Activated CD4-positive, alpha-beta memory T cell treated with anti-CD3 and anti-CD28 coated beads for 36 hours (primary cell): ENCODE measurements at regions not wholly inside any gene's neighbourhood (a gene's known extent, or its start where the extent isn't known, plus 50 kb on each side); places are given as distances from the start of the nearest gene placed in this dataset.
"Not testable (repeated sequence)": the region's sequence is repeated elsewhere in the genome, so short reads cannot be mapped to it uniquely, and the experiment has no call there.

Source experiments
- CTCF ChIA-PET: fragments of 350-600 bp; sonication (Branson Sonifier 250); formaldehyde crosslinking; loops from one replicate; lab custom pipeline; 2021; ENCODE audit warnings: antibody characterized with exemption, inconsistent platforms; lab: Charles Lee
- POLR2A ChIA-PET: fragments of 350-600 bp; sonication (Branson Sonifier 250); formaldehyde crosslinking; loops from one replicate; lab custom pipeline; 2021; ENCODE audit warnings: antibody characterized with exemption; lab: Charles Lee
- DNase-seq: peaks from one replicate; pipeline ENCODE4 v3.0.0-alpha.2; 2020
- H3K27ac Mint-ChIP-seq: one replicate; pipeline ENCODE4 v1.8.0; 2021; ENCODE audit warnings: mixed read lengths
- H3K27me3 Mint-ChIP-seq: one replicate; pipeline ENCODE4 v1.8.0; 2021; ENCODE audit warnings: mixed read lengths
- H3K36me3 Mint-ChIP-seq: one replicate; pipeline ENCODE4 v1.8.0; 2021; ENCODE audit warnings: mixed read lengths
- H3K4me1 Mint-ChIP-seq: one replicate; pipeline ENCODE4 v1.8.0; 2021; ENCODE audit warnings: low read depth, mixed read lengths
- H3K4me3 Mint-ChIP-seq: one replicate; pipeline ENCODE4 v1.8.0; 2021; ENCODE audit warnings: mild to moderate bottlenecking, mixed read lengths
- H3K9me3 Mint-ChIP-seq: one replicate; pipeline ENCODE4 v1.8.0; 2021; ENCODE audit warnings: mixed read lengths
- intact Hi-C: fragments of 100-400 bp; cut with micrococcal nuclease; formaldehyde crosslinking; loops from one replicate; pipeline ENCODE4 v1.15.1; 2023

DNA sequence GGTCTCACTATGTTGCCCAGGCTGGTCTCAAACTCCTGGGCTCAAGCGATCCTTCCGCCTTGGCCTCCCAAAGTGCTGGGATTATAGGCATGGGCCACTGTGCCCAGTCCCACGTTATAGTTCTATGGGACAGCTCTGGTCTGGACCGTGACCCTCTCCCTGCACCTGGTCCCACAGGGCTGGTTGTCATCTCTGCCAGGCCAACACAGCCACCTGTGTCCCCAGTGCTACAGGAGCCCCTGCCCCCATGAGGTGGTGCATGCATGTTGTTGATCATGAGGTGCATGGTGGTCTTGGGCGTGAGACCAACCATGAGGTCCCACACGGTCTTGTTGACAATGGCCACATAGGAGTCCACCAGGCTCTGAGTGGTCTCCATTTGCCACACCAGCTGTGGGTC, 51.0 kb upstream of the UBE2Q2 start:
- H3K4me1 Mint-ChIP-seq, H3K36me3 Mint-ChIP-seq, POLR2A ChIA-PET, H3K9me3 Mint-ChIP-seq, DNase-seq, CTCF ChIA-PET, H3K27ac Mint-ChIP-seq, intact Hi-C loops, H3K4me3 Mint-ChIP-seq: not testable (repeated sequence)
- peaks cover 12% of the 10 kb centered on the region for H3K27me3 Mint-ChIP-seq

- ChIA-PET CTCF (interaction anchor here (1.3 kb wide), 1 partner anchor 10 kb away, joined by 3 read pairs; no protein-coding TSS in a partner anchor), POLR2A (no interaction called here)
- H3K36me3 Mint-ChIP-seq, result no peaks in the 10 kb centered on the region
- H3K27ac Mint-ChIP-seq, result no peak overlapping the region
- H3K9me3 Mint-ChIP-seq, result no peaks in the 10 kb centered on the region
- DNase-seq, result no peak
- H3K4me1 Mint-ChIP-seq, result no peaks in the 10 kb centered on the region
- peaks cover 7% of the 10 kb centered on the region for H3K27me3 Mint-ChIP-seq
- intact Hi-C loops, result no loop called here
- no peak overlapping the region for H3K4me3 Mint-ChIP-seq
Measured at GRCh38 chr15:75791337-75791713, 51.9 kb upstream of the UBE2Q2 start.

GRCh38 chr15:75790631-75791336, 52.5 kb upstream of the UBE2Q2 start:
- Mint-ChIP-seq H3K27ac (no peak overlapping the region), H3K4me1 (no peaks in the 10 kb centered on the region), H3K27me3 (peaks cover 12% of the 10 kb centered on the region), H3K4me3 (no peak overlapping the region), H3K36me3 (no peaks in the 10 kb centered on the region), H3K9me3 (no peaks in the 10 kb centered on the region)
- ChIA-PET POLR2A (no interaction called here), CTCF (interaction anchor here (1.3 kb wide), 1 partner anchor 11 kb away, joined by 3 read pairs; no protein-coding TSS in a partner anchor)
- no peak for DNase-seq
- intact Hi-C loops, result no loop called here

- CTCF ChIA-PET, result no interaction called here
- no peak overlapping the region for H3K27ac Mint-ChIP-seq
- intact Hi-C loops, result no loop called here
- no peaks in the 10 kb centered on the region for H3K9me3 Mint-ChIP-seq
- DNase-seq, result no peak
- POLR2A ChIA-PET, result no interaction called here
- no peaks in the 10 kb centered on the region for H3K4me1 Mint-ChIP-seq
- H3K36me3 Mint-ChIP-seq, result no peaks in the 10 kb centered on the region
- H3K4me3 Mint-ChIP-seq, result no peak overlapping the region
- H3K27me3 Mint-ChIP-seq, result peaks cover 16% of the 10 kb centered on the region
Measured at GRCh38 chr15:75786575-75786947, 56.7 kb upstream of the UBE2Q2 start.

GRCh38 chr15:75785771-75786574, 57.3 kb upstream of the UBE2Q2 start:
- DNase-seq, result peak; percentile 17
- H3K27me3 Mint-ChIP-seq, result peaks cover 18% of the 10 kb centered on the region
- intact Hi-C loops, result no loop called here
- ChIA-PET POLR2A (no interaction called here), CTCF (no interaction called here)
- H3K9me3 Mint-ChIP-seq, result no peaks in the 10 kb centered on the region
- no peaks in the 10 kb centered on the region for H3K36me3 Mint-ChIP-seq
- H3K4me1 Mint-ChIP-seq, result no peaks in the 10 kb centered on the region
- H3K27ac Mint-ChIP-seq, result no peak overlapping the region
- no peak overlapping the region for H3K4me3 Mint-ChIP-seq

DNA sequence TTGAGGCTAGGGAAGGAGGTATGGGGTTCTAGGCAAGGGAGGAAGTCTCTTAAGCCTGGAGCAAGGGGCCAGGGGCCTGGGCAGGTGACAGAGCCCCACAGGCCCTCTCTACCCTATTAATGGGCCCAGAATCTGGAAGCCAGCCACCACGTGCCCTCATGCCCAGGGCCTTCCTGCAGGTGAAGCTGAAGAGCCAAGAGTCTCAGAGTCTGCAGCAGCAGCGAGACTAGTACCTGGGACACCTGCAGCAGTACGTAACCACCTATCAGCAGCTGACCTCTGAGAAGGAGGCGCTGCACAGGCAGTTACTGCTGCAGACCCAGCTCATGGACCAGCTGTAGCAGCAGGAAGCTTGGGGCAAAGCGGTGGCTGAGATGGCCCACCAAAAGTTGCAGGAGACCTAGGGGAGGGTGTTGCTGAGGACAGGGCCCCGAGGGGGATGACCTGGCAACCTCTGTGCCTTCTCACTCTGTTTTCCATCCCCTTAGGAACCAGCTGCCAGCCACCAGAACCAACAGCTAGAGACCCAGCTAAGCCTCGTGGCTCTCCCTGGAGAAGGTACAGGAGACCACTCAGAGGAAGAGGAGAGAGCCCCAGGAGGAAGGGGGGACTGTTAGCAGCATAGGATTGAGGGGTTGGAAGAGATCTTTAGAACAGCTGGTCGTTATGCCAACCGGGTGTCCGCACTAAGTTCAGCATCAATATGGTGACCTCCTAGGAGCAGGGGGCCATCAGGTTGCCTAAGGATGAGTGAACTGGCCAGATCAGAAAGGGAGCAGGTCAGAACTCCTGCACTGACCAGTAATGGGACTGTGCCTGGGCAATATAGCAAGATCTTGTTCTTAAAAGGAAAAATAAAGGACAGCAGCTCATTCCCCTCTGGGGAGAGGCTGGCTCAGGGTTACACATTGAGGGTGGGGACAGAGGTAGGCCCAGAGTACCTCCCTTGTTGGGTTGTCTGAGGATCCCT, 58.5 kb upstream of the UBE2Q2 start:
- H3K4me1 Mint-ChIP-seq, H3K9me3 Mint-ChIP-seq, POLR2A ChIA-PET, H3K36me3 Mint-ChIP-seq, DNase-seq, H3K27ac Mint-ChIP-seq, H3K4me3 Mint-ChIP-seq, CTCF ChIA-PET, intact Hi-C loops: not testable (repeated sequence)
- peaks cover 17% of the 10 kb centered on the region for H3K27me3 Mint-ChIP-seq

DNA sequence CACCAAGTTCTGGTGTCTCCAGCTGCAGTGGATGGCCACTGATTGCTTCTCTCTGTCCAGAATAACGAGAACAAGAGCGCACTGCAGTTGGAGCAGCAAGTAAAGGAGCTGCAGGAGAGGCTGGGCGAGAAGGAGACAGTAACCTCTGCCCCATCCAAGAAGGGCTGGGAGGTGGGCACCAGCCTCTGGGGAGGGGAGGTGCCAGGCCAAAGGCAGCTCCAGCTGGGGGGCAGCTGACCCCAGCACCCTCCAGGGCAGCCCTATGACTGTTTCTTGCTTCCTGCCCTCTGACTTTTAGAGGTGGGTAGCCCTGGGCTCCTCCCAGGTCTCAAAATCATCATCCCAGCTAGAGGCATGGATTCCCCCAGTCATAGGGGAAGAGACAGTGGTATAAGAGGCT, 59.7 kb upstream of the UBE2Q2 start:
- POLR2A ChIA-PET, H3K4me1 Mint-ChIP-seq, H3K9me3 Mint-ChIP-seq, H3K27ac Mint-ChIP-seq, H3K36me3 Mint-ChIP-seq, DNase-seq, intact Hi-C loops, H3K4me3 Mint-ChIP-seq: not testable (repeated sequence)
- CTCF ChIA-PET, result interaction anchor here (0.5 to 1.1 kb wide), 2 partner anchors 19 to 53 kb away, joined by 3 read pairs; no protein-coding TSS in a partner anchor
- H3K27me3 Mint-ChIP-seq, result peaks cover 17% of the 10 kb centered on the region

- no peak for DNase-seq
- H3K27ac Mint-ChIP-seq, result no peak overlapping the region
- no peaks in the 10 kb centered on the region for H3K4me1 Mint-ChIP-seq
- ChIA-PET CTCF (interaction anchor here (1.1 kb wide), 1 partner anchor 20 kb away, joined by 3 read pairs; no protein-coding TSS in a partner anchor), POLR2A (no interaction called here)
- no peaks in the 10 kb centered on the region for H3K9me3 Mint-ChIP-seq
- H3K36me3 Mint-ChIP-seq, result no peaks in the 10 kb centered on the region
- intact Hi-C loops, result no loop called here
- H3K27me3 Mint-ChIP-seq, result peaks cover 17% of the 10 kb centered on the region
- H3K4me3 Mint-ChIP-seq, result no peak overlapping the region
Measured at GRCh38 chr15:75782926-75783325, 60.3 kb upstream of the UBE2Q2 start.

DNA sequence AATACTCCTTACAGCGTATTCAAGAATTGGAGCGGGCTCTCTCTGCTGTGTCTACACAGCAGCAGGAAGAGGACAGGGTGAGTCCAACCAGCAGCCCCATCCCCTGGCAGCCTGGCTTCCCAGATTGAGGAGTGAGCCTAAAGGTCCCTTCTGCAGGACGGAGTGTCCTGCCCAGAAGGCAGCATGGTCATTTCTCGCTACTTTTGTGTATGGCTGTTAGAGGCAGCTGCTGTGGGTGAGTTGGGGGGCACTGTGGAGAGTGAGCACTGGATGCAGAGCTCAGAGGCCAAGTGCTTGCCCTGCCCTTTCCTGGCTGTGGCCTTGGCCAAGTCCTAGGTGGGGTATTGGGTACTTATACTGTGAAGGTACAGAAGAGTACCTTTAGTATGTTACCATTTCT, 62.3 kb upstream of the UBE2Q2 start:
- H3K27me3 Mint-ChIP-seq, result peaks cover 13% of the 10 kb centered on the region
- H3K36me3 Mint-ChIP-seq, POLR2A ChIA-PET, H3K4me1 Mint-ChIP-seq, H3K27ac Mint-ChIP-seq, H3K4me3 Mint-ChIP-seq, intact Hi-C loops, DNase-seq, H3K9me3 Mint-ChIP-seq, CTCF ChIA-PET: not testable (repeated sequence)

DNA sequence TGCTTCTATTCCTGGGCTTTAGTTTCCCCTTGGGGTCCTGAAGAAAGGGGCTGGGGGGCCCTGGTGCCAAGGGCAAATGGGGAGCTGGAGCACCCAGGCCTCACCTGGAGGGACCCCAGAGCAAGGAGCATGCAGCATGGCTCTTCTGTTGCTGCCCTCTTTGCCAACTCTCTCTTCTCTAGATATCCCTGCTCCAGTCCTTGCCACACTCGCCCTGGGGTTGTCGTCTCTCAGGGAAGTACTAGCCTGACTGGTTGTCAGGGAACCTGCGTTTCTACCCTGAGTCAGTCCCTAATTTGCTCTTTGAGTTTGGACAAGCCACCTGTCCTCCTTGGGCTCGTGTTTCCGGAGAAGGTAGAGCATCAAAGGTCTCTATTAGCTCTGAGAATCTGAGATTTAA, 63.7 kb upstream of the UBE2Q2 start:
- H3K36me3 Mint-ChIP-seq, result no peaks in the 10 kb centered on the region
- intact Hi-C loops, result no loop called here

GRCh38 chr15:75776871-75777610, 64.4 kb upstream of the CSPG4 start:
- H3K9me3 Mint-ChIP-seq, H3K4me1 Mint-ChIP-seq, H3K27me3 Mint-ChIP-seq, intact Hi-C loops, POLR2A ChIA-PET, H3K4me3 Mint-ChIP-seq, H3K36me3 Mint-ChIP-seq, DNase-seq, H3K27ac Mint-ChIP-seq: not testable (repeated sequence)
- CTCF ChIA-PET, result interaction anchor here (1.1 to 1.3 kb wide), 2 partner anchors 37 to 91 kb away, joined by 4 to 5 read pairs; no protein-coding TSS in a partner anchor

More for the DNA sequence above, 63.7 kb upstream of the UBE2Q2 start:
- DNase-seq, result no peak
- H3K9me3 Mint-ChIP-seq, result no peaks in the 10 kb centered on the region
- peaks cover 11% of the 10 kb centered on the region for H3K27me3 Mint-ChIP-seq
- H3K4me3 Mint-ChIP-seq, result no peak overlapping the region
- ChIA-PET POLR2A (no interaction called here), CTCF (no interaction called here)
- H3K4me1 Mint-ChIP-seq, result peaks cover 9% of the 10 kb centered on the region
- no peak overlapping the region for H3K27ac Mint-ChIP-seq
